HG03571 (cell line): ENCODE measurements at regions not wholly inside any gene's neighbourhood (a gene's known extent, or its start where the extent isn't known, plus 50 kb on each side); places are given as distances from the start of the nearest gene placed in this dataset.

Source experiments
- ATAC-seq: cut with Tn5 transposase; IDR thresholded peaks from one replicate; pipeline ENCODE4 v1.9.1; 2021; ENCODE audit not compliant: unreplicated experiment

GRCh38 chr5:58121391-58121790 is 338.5 kb downstream of the PLK2 start:
- ATAC-seq = no peak

GRCh38 chr5:58117542-58117941 is 342.3 kb downstream of the PLK2 start:
- ATAC-seq = no peak

DNA sequence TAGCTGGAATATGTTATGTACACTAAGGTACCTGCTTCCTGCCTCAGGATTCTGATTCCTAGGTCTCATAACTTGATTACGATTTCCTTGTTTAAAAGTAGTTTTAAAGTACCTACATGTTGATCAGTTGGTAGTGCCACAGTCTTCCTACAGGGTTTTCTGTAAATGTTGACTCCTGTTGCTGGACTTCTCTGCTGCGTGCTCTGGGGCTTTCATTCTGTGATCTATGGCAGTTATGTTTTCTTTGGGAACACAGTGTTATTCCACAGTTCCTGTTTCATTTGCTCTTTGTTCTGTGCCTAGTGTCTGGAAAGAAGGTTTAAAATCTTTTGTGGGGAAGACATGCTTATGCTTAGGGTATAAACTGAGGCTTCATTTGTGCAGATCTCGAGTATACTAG is 343.5 kb downstream of the PLK2 start:
- no peak for ATAC-seq

GRCh38 chr5:58115811-58116210 is 344.1 kb downstream of the PLK2 start:
- ATAC-seq = no peak

DNA sequence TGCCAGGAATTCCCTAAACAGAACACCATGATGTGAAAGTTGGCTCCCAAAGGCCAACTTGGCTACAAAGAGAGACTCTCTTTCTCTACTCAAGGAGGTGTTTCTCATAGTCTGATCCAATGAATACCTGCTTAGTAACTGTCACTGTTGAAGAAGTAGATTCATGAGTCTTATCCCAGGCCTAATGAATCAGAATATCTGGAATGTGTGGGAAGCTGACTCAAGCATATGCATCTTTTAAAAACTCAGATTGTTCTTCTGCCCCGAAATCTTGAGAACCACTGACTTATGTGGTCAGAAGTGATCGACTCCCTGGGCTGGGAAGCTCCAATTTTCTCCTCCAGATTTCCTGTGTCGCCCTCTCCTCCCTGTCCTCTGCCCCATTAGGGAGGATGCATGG is 345.6 kb downstream of the PLK2 start:
- ATAC-seq = no peak

GRCh38 chr5:58113172-58113571 is 346.7 kb downstream of the PLK2 start:
- no peak for ATAC-seq

DNA sequence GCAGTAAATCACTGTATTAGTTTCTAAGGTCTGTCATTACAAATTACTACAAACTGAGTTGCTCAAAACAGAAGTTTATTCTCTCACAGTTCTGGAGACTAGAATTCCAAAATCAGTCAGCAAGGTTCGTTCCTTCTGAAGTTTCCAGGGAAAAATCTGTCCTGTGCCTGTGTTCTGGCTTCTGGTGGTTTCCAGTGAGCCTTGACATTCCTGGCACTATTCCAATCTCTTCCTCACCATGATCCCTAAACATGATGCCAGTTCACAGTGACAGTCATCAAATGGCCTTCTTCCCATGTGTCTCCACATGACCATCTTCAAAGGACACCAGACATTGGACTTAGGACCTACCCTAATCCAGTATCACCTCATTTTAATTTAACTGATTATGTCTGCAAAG is 351.4 kb downstream of the PLK2 start:
- ATAC-seq = no peak

DNA sequence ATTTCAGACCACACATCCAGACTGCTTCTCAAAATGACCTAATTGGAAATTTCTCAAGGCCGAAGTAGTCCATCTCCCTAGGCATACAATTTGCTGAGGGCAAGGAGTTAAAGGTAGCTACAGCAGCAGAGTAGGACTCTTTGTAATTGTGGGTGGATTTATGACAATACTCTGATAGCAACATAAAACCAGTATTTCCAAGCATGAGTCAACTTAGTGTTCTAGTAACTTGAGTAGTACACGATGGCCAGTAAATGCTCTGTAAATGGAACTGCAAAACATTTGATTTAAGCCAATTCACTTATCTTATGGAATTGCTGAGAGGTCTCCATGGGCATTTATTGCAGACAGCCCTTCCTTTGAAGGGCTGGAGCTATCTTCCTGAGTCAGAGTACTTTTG is 352.2 kb downstream of the PLK2 start:
- ATAC-seq = no peak

GRCh38 chr5:58106754-58107410 is 353.0 kb downstream of the PLK2 start:
- no peak for ATAC-seq

- ATAC-seq = no peak
Observed at GRCh38 chr5:58105836-58106235, 354.1 kb downstream of the PLK2 start.

DNA sequence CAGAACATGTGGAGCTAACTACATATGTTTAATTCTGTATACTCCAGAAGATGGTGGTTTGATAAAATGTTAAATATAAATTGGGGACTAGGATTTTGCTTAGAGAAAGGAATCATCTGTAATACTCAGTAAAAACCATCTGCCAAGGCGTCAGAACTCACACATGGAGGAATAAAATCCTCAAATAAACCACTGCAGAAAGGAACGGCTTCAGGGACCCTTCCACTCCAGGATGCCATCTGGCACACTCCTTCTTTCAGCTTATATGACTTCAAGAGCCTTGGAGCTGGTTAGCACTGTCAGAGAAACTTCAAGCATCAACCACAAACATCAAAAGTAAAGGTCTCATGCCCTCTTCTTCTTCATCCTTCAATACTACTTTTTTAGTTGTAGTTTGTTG is 360.6 kb downstream of the PLK2 start:
- ATAC-seq = no peak

GRCh38 chr5:58094031-58094430 is 365.9 kb downstream of the PLK2 start:
- ATAC-seq = no peak

- ATAC-seq = no peak
Observed at GRCh38 chr5:58090704-58091103, 369.2 kb downstream of the PLK2 start.

- no peak for ATAC-seq
Observed at GRCh38 chr5:58088941-58089340, 370.9 kb downstream of the PLK2 start.

GRCh38 chr5:58087905-58088304 is 372.0 kb downstream of the PLK2 start:
- no peak for ATAC-seq

DNA sequence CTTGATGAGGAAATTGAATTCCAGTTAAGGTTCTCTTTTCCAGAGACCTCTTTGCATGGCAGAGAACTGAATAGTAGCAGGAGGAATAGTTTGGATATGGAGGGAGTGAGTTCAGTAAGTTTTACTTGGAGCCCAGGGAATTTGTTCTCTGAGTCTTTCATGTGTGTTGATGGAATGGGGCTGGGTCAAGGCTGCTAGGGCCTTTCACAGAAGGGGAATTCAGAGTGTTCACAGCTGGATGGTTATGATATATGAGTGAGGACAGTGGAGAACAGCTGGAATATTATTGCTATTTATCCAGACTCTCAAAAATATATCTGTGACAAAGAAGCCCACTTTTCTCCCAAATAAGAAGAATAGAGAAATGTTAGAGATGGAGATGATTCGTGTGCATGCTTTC is 372.8 kb downstream of the PLK2 start:
- no peak for ATAC-seq

GRCh38 chr5:58085800-58086199 is 374.1 kb downstream of the PLK2 start:
- no peak for ATAC-seq

- no peak for ATAC-seq
Observed at GRCh38 chr5:58081435-58081834, 378.5 kb downstream of the PLK2 start.

DNA sequence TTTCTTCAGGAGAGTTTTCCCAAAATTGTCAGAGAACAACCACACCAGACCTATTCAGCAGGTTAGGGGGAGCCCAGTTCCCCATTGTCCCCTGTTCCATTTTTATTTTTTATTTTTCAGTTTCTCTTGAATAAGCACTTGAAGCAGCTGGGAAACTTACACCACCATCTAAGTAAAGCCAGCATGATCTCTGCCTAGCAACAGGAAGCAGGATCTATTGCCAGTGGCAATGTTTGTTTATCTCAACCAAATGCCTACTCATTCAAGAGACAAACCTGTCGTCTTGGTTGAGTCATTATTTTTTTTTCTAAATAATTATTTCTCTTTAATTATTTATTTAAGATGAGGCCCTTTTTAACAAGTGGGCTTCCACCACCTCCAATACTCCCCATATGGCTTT is 379.3 kb downstream of the PLK2 start:
- ATAC-seq = no peak

- no peak for ATAC-seq
Observed at GRCh38 chr5:58077966-58078365, 381.9 kb downstream of the PLK2 start.

GRCh38 chr5:58077416-58077815 is 382.5 kb downstream of the PLK2 start:
- ATAC-seq = no peak

DNA sequence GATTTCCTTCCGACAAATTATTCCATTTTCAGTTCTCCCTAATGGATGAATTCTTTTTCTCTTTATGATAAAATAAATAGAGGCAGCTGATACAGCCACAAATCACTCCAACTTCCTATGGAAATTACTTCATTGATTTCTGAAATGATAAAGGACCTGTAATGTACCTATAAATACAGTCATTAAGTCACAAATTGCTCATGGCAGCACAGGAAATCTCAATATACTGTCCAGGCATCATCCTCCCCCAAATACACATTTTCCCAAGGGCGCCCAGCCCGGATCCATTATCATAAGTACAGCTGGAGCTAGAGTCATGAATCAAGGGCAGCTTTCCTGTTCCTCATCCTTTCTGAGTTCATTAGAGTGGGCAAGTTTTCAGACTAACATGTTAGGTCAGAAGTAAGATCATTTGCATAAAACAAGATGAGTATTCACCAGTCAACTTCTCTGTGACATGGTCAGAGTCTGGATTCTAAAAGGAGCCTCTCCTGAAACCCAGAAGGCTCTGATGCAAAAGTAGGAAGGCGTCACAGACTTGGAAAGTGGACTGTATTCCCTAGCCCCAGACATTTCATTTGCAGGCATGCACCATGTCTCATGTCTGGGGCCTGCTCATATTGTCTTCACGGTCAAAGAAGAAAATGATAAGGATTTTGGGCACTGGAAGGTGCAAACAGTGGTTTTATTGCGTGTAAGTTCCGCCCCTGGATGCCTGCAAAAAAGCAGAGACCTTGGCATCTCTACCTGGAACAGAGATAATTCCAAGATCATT is 383.2 kb downstream of the PLK2 start:
- ATAC-seq = no peak

- no peak for ATAC-seq
Observed at GRCh38 chr5:58075907-58076306, 384.0 kb downstream of the PLK2 start.
